ENCODE measurements at regions not wholly inside any gene's neighbourhood (a gene's known extent, or its start where the extent isn't known, plus 50 kb on each side); places are given as distances from the start of the nearest gene placed in this dataset.

- DNase-seq (no peak), ATAC-seq (no peak)
- Mint-ChIP-seq H3K4me3 (no peak overlapping the region), H3K9me3 (no peaks in the 10 kb centered on the region), H3K27ac (no peak overlapping the region), H3K4me1 (no peaks in the 10 kb centered on the region), H3K27me3 (no peaks in the 10 kb centered on the region), H3K36me3 (ENCODE audit: low read depth) (no peaks in the 10 kb centered on the region)
Measured at GRCh38 chr18:22091341-22091740, 78.0 kb upstream of the GATA6 start.

- Mint-ChIP-seq H3K36me3 (ENCODE audit: low read depth) (no peaks in the 10 kb centered on the region), H3K27ac (no peak overlapping the region), H3K9me3 (no peaks in the 10 kb centered on the region), H3K4me3 (no peak overlapping the region), H3K4me1 (no peaks in the 10 kb centered on the region), H3K27me3 (no peaks in the 10 kb centered on the region)
- DNase-seq (no peak), ATAC-seq (no peak)
Measured at GRCh38 chr18:22093731-22094357, 75.5 kb upstream of the GATA6 start.

- ATAC-seq = no peak
- H3K27me3 Mint-ChIP-seq = no peaks in the 10 kb centered on the region
- DNase-seq = no peak
- no peaks in the 10 kb centered on the region for H3K9me3 Mint-ChIP-seq
- no peak overlapping the region for H3K27ac Mint-ChIP-seq
- H3K36me3 Mint-ChIP-seq (ENCODE audit: low read depth) = no peaks in the 10 kb centered on the region
- H3K4me3 Mint-ChIP-seq = no peak overlapping the region
- no peaks in the 10 kb centered on the region for H3K4me1 Mint-ChIP-seq
Measured at GRCh38 chr18:22094358-22094734, 75.0 kb upstream of the GATA6 start.

- ATAC-seq = no peak
- Mint-ChIP-seq H3K27ac (no peak overlapping the region), H3K4me3 (no peak overlapping the region)
Measured at GRCh38 chr18:22098563-22098989, 70.8 kb upstream of the GATA6 start.

GRCh38 chr18:22099925-22100324 lies 69.5 kb upstream of the GATA6 start:
- Mint-ChIP-seq H3K27ac (no peak overlapping the region), H3K27me3 (peaks cover 2% of the 10 kb centered on the region), H3K9me3 (peaks cover 4% of the 10 kb centered on the region), H3K4me1 (no peaks in the 10 kb centered on the region), H3K36me3 (ENCODE audit: low read depth) (no peaks in the 10 kb centered on the region), H3K4me3 (no peak overlapping the region)
- ATAC-seq (no peak), DNase-seq (no peak)

More at GRCh38 chr18:22098563-22098989, 70.8 kb upstream of the GATA6 start:
- no peaks in the 10 kb centered on the region for H3K36me3 Mint-ChIP-seq (ENCODE audit: low read depth)
- no peak for DNase-seq
- H3K4me1 Mint-ChIP-seq = no peaks in the 10 kb centered on the region
- H3K9me3 Mint-ChIP-seq = peaks cover 4% of the 10 kb centered on the region
- H3K27me3 Mint-ChIP-seq = peaks cover 2% of the 10 kb centered on the region

DNA sequence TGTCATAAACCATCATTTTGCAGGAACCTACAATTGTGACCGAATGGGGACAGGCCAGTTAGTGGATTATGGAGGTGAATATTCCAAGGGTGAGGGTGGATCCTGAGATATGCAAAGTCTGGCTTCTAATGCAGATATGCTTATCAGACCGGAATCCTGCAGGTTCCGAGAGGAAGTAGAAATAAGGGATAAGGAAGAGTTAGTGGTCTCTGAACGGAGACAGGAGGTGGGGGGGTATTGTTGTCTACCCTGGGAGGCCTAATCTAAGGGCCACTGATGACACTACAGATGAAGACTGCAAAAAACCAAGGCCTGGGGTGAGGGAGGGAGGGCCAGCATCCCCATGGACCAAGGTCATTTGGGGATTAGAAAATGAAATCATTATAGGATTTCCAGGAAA lies 67.7 kb upstream of the GATA6 start:
- DNase-seq = no peak
- H3K4me3 Mint-ChIP-seq = no peak overlapping the region
- H3K9me3 Mint-ChIP-seq = peaks cover 4% of the 10 kb centered on the region
- no peaks in the 10 kb centered on the region for H3K36me3 Mint-ChIP-seq (ENCODE audit: low read depth)
- H3K27me3 Mint-ChIP-seq = peaks cover 2% of the 10 kb centered on the region
- H3K4me1 Mint-ChIP-seq = no peaks in the 10 kb centered on the region
- no peak for ATAC-seq
- no peak overlapping the region for H3K27ac Mint-ChIP-seq

DNA sequence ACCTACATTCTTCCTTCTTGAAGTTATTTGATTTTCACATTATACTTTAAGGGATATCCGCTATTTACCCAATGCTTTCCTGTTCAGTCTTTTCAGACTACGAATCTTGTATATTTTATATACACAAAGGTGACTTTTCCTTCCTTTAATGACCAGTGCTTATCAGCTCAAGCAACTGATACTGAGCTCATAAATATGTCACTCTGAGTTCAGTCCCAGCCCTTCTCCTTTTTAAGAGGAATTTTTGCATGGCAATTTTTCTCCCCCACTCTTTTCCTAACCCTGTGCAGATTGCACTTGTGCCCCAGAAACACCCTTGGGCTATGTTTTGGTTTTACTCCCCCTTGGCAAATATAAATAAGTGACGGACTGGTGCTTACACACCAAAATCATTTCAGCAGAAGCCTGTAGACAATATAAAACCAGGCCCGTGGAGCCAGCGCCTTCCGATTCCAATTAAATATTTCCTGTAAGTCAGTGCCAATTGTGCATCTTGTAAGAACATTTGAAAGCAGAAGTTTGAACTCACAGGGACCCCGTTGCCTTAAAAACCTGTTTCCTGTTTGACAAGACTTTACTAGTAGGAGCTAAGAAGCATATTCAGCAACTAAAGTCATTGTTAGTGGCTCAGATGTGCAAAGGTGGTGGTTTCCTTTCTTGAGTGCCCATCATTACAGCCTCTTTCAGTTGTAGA lies 66.3 kb upstream of the GATA6 start:
- H3K27me3 Mint-ChIP-seq = peaks cover 2% of the 10 kb centered on the region
- no peak overlapping the region for H3K27ac Mint-ChIP-seq
- peaks cover 4% of the 10 kb centered on the region for H3K9me3 Mint-ChIP-seq
- H3K4me3 Mint-ChIP-seq = no peak overlapping the region
- H3K4me1 Mint-ChIP-seq = no peaks in the 10 kb centered on the region
- no peaks in the 10 kb centered on the region for H3K36me3 Mint-ChIP-seq (ENCODE audit: low read depth)
- DNase-seq (no peak), ATAC-seq (no peak)

GRCh38 chr18:22103647-22104031 lies 65.8 kb upstream of the GATA6 start:
- Mint-ChIP-seq H3K36me3 (ENCODE audit: low read depth) (no peaks in the 10 kb centered on the region), H3K27me3 (peaks cover 2% of the 10 kb centered on the region), H3K27ac (no peak overlapping the region), H3K4me3 (no peak overlapping the region), H3K9me3 (peaks cover 4% of the 10 kb centered on the region), H3K4me1 (no peaks in the 10 kb centered on the region)
- DNase-seq = no peak
- ATAC-seq = no peak

- H3K27ac Mint-ChIP-seq = no peak overlapping the region
- H3K4me1 Mint-ChIP-seq = no peaks in the 10 kb centered on the region
- no peaks in the 10 kb centered on the region for H3K36me3 Mint-ChIP-seq (ENCODE audit: low read depth)
- H3K27me3 Mint-ChIP-seq = peaks cover 2% of the 10 kb centered on the region
- no peak for ATAC-seq
- no peaks in the 10 kb centered on the region for H3K9me3 Mint-ChIP-seq
- H3K4me3 Mint-ChIP-seq = no peak overlapping the region
- DNase-seq = no peak
Measured at GRCh38 chr18:22106536-22107292, 62.7 kb upstream of the GATA6 start.

DNA sequence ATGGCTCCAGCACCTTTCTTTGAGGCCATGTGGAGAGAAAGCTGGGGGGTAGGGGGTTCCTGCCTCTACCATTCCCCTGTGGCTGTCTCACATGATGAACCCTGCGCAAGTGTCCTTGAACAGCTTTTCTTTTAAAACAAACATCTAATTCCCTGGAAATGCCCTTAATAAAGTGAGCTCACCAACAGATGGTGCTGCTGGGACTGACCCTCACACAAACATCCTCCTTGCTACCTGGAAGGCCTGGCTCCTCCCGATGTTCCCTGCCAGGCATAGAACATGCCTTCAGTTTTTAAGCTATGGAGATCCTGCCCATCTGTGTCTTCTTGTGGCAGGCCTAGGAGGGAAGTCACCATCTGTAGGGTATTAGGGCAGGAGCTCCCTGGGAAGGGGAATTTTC lies 60.7 kb upstream of the GATA6 start:
- DNase-seq (no peak), ATAC-seq (no peak)
- no peak overlapping the region for H3K27ac Mint-ChIP-seq
- H3K4me3 Mint-ChIP-seq = no peak overlapping the region
- no peaks in the 10 kb centered on the region for H3K9me3 Mint-ChIP-seq
- no peaks in the 10 kb centered on the region for H3K36me3 Mint-ChIP-seq (ENCODE audit: low read depth)
- H3K4me1 Mint-ChIP-seq = no peaks in the 10 kb centered on the region
- H3K27me3 Mint-ChIP-seq = no peaks in the 10 kb centered on the region

DNA sequence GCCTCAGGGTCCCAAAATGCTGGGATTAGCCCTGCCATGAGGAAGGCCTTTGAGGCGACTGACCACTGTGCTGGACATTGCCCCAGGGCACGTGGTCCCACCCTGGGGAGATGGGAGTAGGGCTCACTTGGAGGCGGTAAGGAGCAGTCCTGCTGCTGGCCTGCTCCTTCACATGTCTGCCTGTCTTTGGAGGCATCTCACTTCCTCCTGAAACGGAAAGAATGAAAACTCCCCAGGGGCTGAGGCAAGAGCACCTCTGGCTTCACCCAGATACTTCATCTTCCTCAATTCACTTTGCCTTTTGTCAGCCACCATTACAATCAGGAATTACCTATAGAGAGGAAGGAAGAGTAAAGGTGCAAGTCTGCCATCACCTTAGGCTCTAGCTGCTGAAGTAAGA lies 59.9 kb upstream of the GATA6 start:
- Mint-ChIP-seq H3K36me3 (ENCODE audit: low read depth) (no peaks in the 10 kb centered on the region), H3K9me3 (no peaks in the 10 kb centered on the region), H3K4me1 (no peaks in the 10 kb centered on the region), H3K27me3 (no peaks in the 10 kb centered on the region), H3K27ac (no peak overlapping the region), H3K4me3 (no peak overlapping the region)
- DNase-seq (no peak), ATAC-seq (no peak)

- Mint-ChIP-seq H3K27me3 (no peaks in the 10 kb centered on the region), H3K4me3 (no peak overlapping the region), H3K36me3 (ENCODE audit: low read depth) (no peaks in the 10 kb centered on the region), H3K27ac (no peak overlapping the region), H3K4me1 (no peaks in the 10 kb centered on the region), H3K9me3 (no peaks in the 10 kb centered on the region)
- no peak for DNase-seq
- ATAC-seq = no peak
Measured at GRCh38 chr18:22110461-22110924, 58.9 kb upstream of the GATA6 start.

GRCh38 chr18:22112215-22112614 lies 57.2 kb upstream of the GATA6 start:
- Mint-ChIP-seq H3K4me1 (no peaks in the 10 kb centered on the region), H3K27me3 (no peaks in the 10 kb centered on the region), H3K27ac (no peak overlapping the region), H3K36me3 (ENCODE audit: low read depth) (no peaks in the 10 kb centered on the region), H3K4me3 (no peak overlapping the region), H3K9me3 (no peaks in the 10 kb centered on the region)
- DNase-seq (no peak), ATAC-seq (no peak)

- DNase-seq = no peak
- no peak for ATAC-seq
- Mint-ChIP-seq H3K4me1 (no peaks in the 10 kb centered on the region), H3K4me3 (no peak overlapping the region), H3K27ac (no peak overlapping the region), H3K27me3 (no peaks in the 10 kb centered on the region), H3K9me3 (no peaks in the 10 kb centered on the region), H3K36me3 (ENCODE audit: low read depth) (no peaks in the 10 kb centered on the region)
Measured at GRCh38 chr18:22113144-22113844, 56.1 kb upstream of the GATA6 start.
